NT2/D1 (cell line): ENCODE measurements at regions not wholly inside any gene's neighbourhood (a gene's known extent, or its start where the extent isn't known, plus 50 kb on each side); places are given as distances from the start of the nearest gene placed in this dataset.

Experiments
- DNase-seq: peaks from one replicate; pipeline ENCODE4 v3.0.0-alpha.2; 2011; ENCODE audit warnings: low read depth, low spot score
- H3K27me3 ChIP-seq: 2 replicates; pipeline ENCODE4 v1.6.0; 2011; ENCODE audit warnings: mild to moderate bottlenecking; ENCODE audit not compliant: insufficient read length, insufficient read depth
- H3K36me3 ChIP-seq: 2 replicates; pipeline ENCODE4 v1.6.1; 2011; ENCODE audit warnings: mild to moderate bottlenecking, low read length, mixed read lengths; ENCODE audit not compliant: insufficient read depth, insufficient read length
- H3K4me1 ChIP-seq: 2 replicates; pipeline ENCODE4 v1.5.1; 2011; ENCODE audit not compliant: insufficient read depth, insufficient read length
- H3K4me3 ChIP-seq: 2 replicates; pipeline ENCODE4 v1.5.1; 2011; ENCODE audit warnings: low read depth; ENCODE audit not compliant: insufficient read length
- H3K9ac ChIP-seq: 2 replicates; pipeline ENCODE4 v1.6.0; 2011; ENCODE audit warnings: low read depth; ENCODE audit not compliant: insufficient read length
- H3K9me3 ChIP-seq: 2 replicates; pipeline ENCODE4 v1.5.1; 2011; ENCODE audit warnings: mild to moderate bottlenecking, low read length; ENCODE audit not compliant: insufficient read depth
- SUZ12 ChIP-seq: IDR thresholded peaks from 2 replicates; pipeline ENCODE4 v1.6.1; 2011; ENCODE audit not compliant: insufficient read length, insufficient read depth; ENCODE audit errors: extremely low read depth
- YY1 ChIP-seq: IDR thresholded peaks from 2 replicates; pipeline ENCODE4 v1.6.1; 2011; ENCODE audit not compliant: insufficient read length, insufficient read depth
- ZNF274 ChIP-seq: IDR thresholded peaks from 2 replicates; pipeline ENCODE4 v1.6.1; 2011; ENCODE audit warnings: mild to moderate bottlenecking, low read depth, low read length

DNA sequence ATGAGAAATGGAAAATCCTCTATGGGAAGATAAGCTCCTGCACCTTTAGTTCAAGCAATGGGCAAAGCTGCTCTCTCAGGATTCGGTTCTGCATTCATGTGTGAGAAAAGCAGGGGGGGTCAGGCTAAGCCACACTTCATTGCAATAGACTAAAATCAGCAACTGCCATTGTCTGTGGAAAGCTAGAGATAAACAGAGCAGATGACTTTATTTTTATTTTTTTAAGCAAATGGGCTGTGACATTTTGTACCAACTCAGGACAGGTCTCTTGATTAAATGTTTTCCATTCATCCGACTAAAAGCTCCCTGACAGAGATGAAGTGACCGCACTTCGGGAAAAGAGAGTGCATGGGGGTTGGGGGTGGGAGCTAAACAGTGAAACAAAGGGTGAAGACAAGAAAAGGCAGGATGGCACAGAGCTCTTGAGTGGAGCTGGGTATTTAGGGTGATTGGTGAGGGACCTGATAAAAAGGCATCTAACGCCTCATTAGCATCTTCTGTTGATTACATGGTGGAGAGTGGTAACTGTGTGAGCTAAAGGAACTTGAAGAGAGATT lies 987.4 kb downstream of the TUSC7 start:
- H3K36me3 ChIP-seq: no peaks in the 10 kb centered on the region
- no peak for DNase-seq
- H3K9ac ChIP-seq: no peak overlapping the region
- H3K27me3 ChIP-seq: no peaks in the 10 kb centered on the region
- H3K4me3 ChIP-seq: no peak overlapping the region
- TF ChIP-seq ZNF274 (no peak), SUZ12 (no peak), YY1 (no peak)
- H3K9me3 ChIP-seq: no peaks in the 10 kb centered on the region
- no peaks in the 10 kb centered on the region for H3K4me1 ChIP-seq

DNA sequence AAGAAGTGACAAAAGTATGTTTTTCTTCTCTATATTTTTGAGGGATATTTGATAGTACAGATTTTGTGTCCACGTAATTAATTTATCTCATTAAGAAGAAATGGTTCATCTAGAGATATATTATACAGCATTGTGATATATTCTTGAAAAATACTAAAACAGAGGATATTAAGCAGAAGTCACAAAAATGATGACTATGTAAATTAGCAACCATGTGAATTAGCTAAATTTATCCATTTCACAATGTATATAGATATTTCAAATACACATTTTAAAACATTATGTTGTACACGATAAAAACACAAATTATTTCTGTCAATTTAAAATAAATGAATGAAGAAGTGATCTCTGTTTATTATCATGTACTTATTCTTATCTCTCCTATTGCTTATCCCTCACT lies 989.5 kb downstream of the TUSC7 start:
- H3K4me1 ChIP-seq: no peaks in the 10 kb centered on the region

DNA sequence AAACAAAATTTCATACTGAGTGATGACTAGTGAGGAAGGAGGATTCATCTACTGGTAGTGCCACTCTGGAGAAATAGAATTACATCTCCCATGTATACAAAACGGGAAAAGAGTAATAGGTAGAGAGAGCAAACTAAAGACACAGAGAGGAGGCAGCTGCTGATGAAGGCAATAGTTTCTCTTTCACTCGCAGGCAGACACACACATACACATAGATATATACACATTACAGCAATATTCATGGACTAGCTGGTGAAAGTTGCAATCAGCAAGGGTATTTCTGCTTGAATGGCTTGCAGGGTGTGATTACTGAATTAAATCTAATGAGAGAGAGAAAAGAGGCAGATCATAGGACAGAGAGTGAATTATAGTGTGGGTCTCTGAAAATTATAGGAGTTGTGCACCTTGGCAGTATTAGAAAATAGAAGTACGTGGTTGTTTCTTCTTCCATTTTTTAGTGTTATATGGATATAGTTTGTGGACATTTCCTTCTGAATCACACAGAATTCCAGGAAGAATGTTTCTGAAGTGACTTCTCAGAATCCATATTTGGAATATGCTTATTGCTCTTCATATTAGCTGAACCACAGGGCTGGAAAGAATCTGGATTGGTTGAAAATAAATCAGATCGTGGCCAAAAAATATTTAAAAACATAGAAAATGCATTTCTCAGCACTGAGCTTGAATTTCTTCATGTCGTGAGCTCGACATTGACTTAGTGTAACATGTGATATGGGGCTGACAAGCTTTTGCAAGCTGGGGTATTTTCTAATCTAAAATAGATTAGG lies 991.2 kb downstream of the TUSC7 start:
- Histone ChIP-seq H3K4me1 (no peaks in the 10 kb centered on the region), H3K9me3 (no peaks in the 10 kb centered on the region), H3K9ac (no peak overlapping the region), H3K27me3 (no peaks in the 10 kb centered on the region), H3K36me3 (no peaks in the 10 kb centered on the region), H3K4me3 (no peak overlapping the region)
- no peak for DNase-seq
- TF ChIP-seq ZNF274 (no peak), SUZ12 (no peak), YY1 (no peak)

More for the DNA sequence above, 989.5 kb downstream of the TUSC7 start:
- H3K36me3 ChIP-seq: no peaks in the 10 kb centered on the region
- H3K27me3 ChIP-seq: no peaks in the 10 kb centered on the region
- TF ChIP-seq YY1 (no peak), ZNF274 (no peak), SUZ12 (no peak)
- no peak overlapping the region for H3K9ac ChIP-seq
- DNase-seq: no peak
- no peak overlapping the region for H3K4me3 ChIP-seq
- H3K9me3 ChIP-seq: no peaks in the 10 kb centered on the region

DNA sequence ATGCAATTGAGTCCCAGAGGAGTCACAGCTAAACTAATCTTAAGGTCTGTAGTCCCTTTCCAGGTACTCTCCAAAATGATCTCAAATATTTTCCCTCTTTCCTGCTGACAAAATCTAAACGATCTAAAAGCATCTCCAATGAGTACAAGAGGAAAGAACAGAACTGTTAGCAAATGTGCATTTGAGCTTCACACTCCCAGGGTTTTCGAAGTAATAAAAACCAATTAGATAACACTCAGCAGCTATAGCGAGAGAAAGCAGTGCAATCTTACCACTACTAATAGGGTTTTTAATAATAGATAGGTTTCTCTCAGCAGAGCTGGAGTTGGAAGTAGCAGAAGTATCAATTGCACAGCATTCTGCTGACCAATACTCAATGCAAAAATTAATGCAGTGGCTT lies 995.4 kb downstream of the TUSC7 start:
- no peak overlapping the region for H3K9ac ChIP-seq
- TF ChIP-seq SUZ12 (no peak), YY1 (no peak), ZNF274 (no peak)
- H3K9me3 ChIP-seq: no peaks in the 10 kb centered on the region
- H3K27me3 ChIP-seq: no peaks in the 10 kb centered on the region
- no peaks in the 10 kb centered on the region for H3K4me1 ChIP-seq
- H3K36me3 ChIP-seq: no peaks in the 10 kb centered on the region
- H3K4me3 ChIP-seq: no peak overlapping the region
- no peak for DNase-seq

DNA sequence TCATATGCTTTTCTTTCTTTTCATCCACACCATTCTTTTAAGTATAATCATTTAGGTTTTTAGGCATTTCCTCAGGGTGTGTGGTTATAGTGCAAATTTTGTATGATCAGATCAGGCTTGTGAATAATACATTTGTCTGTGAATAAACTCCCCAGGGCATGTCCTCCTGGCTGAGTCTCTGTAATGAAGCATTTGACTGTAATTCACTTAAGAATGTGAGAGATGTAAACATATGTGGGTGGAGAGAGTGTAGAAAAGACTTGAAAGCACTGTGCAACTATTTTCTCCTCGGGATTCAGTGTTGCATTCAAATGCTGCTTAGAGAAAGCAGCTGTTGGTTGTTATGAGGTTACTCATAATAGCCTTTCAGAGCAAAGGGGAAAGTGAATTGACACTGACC lies 996.5 kb downstream of the TUSC7 start:
- Histone ChIP-seq H3K36me3 (no peaks in the 10 kb centered on the region), H3K4me3 (no peak overlapping the region), H3K27me3 (no peaks in the 10 kb centered on the region), H3K4me1 (no peaks in the 10 kb centered on the region), H3K9ac (no peak overlapping the region), H3K9me3 (no peaks in the 10 kb centered on the region)
- TF ChIP-seq SUZ12: no peak
- no peak for TF ChIP-seq ZNF274
- no peak for TF ChIP-seq YY1
- DNase-seq: no peak

DNA sequence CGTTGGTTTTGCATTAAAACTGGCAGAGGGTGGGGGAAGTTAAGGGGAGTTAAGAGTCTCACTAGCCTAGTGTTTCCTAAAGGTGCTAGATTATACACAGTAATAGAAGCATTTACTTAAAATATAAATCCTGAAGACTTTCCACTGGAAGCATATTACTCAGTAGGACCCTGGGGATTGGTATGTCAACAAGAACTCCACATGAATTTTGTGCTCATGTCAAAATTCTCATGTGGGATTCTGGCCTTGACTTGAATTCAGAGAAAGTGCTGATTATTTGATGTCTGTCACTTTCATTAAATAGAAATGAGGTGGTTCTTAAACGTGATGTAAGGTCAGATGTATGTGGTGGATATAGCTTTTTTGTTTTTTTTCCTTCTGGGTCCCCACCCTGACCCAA lies 997.2 kb downstream of the TUSC7 start:
- Histone ChIP-seq H3K9ac (no peak overlapping the region), H3K36me3 (no peaks in the 10 kb centered on the region), H3K27me3 (no peaks in the 10 kb centered on the region), H3K9me3 (no peaks in the 10 kb centered on the region), H3K4me1 (no peaks in the 10 kb centered on the region), H3K4me3 (no peak overlapping the region)
- no peak for DNase-seq
- TF ChIP-seq ZNF274 (no peak), SUZ12 (no peak), YY1 (no peak)

DNA sequence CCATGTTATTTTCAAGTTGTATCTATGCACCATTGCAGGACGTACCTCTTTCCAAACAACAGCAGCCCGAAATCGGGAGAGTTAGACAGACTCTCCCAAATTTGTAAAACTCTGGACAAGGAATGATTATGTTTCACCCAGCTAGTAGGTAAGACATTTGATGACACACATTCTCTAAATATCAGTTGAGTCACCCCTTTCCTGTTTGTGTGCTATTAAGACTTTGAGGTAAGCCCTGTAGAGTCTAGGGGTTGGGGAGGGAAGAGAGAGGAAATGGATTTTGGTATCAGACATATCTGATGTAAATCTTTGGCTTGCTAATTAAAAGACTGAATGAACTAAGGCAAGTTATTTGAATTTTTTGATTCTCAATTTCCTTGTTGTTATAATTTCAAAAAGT lies 999.0 kb downstream of the TUSC7 start:
- Histone ChIP-seq H3K27me3 (no peaks in the 10 kb centered on the region), H3K9ac (no peak overlapping the region), H3K9me3 (no peaks in the 10 kb centered on the region), H3K4me1 (no peaks in the 10 kb centered on the region), H3K36me3 (no peaks in the 10 kb centered on the region), H3K4me3 (no peak overlapping the region)
- no peak for DNase-seq
- TF ChIP-seq ZNF274 (no peak), YY1 (no peak), SUZ12 (no peak)
